Large intestine (tissue), 3 donors: ENCODE measurements at regions not wholly inside any gene's neighbourhood (a gene's known extent, or its start where the extent isn't known, plus 50 kb on each side); places are given as distances from the start of the nearest gene placed in this dataset.

Source experiments
- DNase-seq, 2 donors: peaks; one replicate each; pipeline versions ENCODE4 v3.0.0 to v3.0.0-alpha.2; 2013
- H3K27ac ChIP-seq: one replicate; pipeline ENCODE4 v1.5.1; 2013; ENCODE audit warnings: low read length
- H3K27me3 ChIP-seq: 2 replicates; pipeline ENCODE4 v1.6.1; 2013; ENCODE audit warnings: low read length; ENCODE audit not compliant: control insufficient read depth, insufficient read depth
- H3K36me3 ChIP-seq: 2 replicates; pipeline ENCODE4 v1.6.1; 2013; ENCODE audit warnings: low read length; ENCODE audit not compliant: control insufficient read depth, insufficient read depth
- H3K4me1 ChIP-seq: one replicate; pipeline ENCODE4 v1.6.1; 2013; ENCODE audit warnings: low read length; ENCODE audit not compliant: control insufficient read depth, insufficient read depth
- H3K4me3 ChIP-seq: one replicate; pipeline ENCODE4 v1.5.1; 2013; ENCODE audit warnings: low read length
- H3K9me3 ChIP-seq: one replicate; pipeline ENCODE4 v1.6.1; 2013; ENCODE audit warnings: mild to moderate bottlenecking, low read depth, low read length, moderate library complexity; ENCODE audit not compliant: control insufficient read depth
- WGBS: methylation state at CpG from one replicate; pipeline ENCODE4 v1.1.5; 2013; ENCODE audit warnings: low lambda C conversion rate; ENCODE audit not compliant: insufficient coverage; 5-methylcytosine and 5-hydroxymethylcytosine counted together

DNA sequence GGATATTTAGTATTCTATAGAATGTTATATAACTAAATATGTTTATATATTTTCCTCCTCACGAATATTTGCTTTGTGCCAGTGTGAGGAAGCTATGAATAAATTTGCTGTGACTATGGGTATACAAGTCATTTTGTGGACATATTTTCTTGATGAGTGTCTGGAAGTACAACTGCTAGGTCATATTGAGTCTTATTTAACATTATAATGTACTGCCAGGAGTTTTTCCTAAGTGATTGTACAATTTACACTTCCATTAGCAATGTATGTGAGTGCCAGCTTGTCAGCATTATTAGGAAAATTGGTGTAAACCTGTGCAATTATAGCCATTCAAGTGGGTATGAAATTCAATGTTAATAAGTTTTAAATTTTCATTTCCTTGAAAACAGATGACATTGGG, 1328.9 kb upstream of the TMEFF2 start:
- DNase-seq: no peak
- no peak overlapping the region for H3K27ac ChIP-seq
- no peaks in the 10 kb centered on the region for H3K36me3 ChIP-seq
- no peak overlapping the region for H3K4me3 ChIP-seq
- 83% methylated on average over 1 of the region's 1 CpG for WGBS
- H3K27me3 ChIP-seq: no peaks in the 10 kb centered on the region
- peaks cover 3% of the 10 kb centered on the region for H3K9me3 ChIP-seq
- H3K4me1 ChIP-seq: no peaks in the 10 kb centered on the region

DNA sequence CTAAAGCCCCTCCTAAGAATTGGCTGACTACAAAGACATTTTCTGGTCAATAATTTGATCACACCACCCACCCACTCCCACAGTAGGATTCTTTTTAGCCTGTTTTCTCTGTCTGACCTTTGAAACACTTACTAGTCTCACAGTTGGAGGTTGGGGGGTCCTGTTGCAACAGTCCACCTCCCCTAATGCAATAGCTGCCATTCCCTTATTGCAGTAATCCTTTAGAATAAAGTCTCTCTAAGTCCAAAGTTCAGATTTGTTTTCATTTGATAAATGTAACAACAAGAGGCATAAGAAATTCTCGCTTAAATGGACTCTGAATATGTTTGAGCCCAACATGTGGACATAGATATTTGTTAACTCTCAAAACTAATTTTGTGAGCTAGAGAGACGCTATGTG, 1326.8 kb upstream of the TMEFF2 start:
- Histone ChIP-seq H3K27me3 (no peaks in the 10 kb centered on the region), H3K36me3 (no peaks in the 10 kb centered on the region), H3K4me3 (no peak overlapping the region), H3K27ac (no peak overlapping the region), H3K9me3 (peaks cover 3% of the 10 kb centered on the region), H3K4me1 (no peaks in the 10 kb centered on the region)
- DNase-seq: peak in 1 of 2 donors; percentile 22
- WGBS: 100% methylated on average over 1 of the region's 2 CpGs

DNA sequence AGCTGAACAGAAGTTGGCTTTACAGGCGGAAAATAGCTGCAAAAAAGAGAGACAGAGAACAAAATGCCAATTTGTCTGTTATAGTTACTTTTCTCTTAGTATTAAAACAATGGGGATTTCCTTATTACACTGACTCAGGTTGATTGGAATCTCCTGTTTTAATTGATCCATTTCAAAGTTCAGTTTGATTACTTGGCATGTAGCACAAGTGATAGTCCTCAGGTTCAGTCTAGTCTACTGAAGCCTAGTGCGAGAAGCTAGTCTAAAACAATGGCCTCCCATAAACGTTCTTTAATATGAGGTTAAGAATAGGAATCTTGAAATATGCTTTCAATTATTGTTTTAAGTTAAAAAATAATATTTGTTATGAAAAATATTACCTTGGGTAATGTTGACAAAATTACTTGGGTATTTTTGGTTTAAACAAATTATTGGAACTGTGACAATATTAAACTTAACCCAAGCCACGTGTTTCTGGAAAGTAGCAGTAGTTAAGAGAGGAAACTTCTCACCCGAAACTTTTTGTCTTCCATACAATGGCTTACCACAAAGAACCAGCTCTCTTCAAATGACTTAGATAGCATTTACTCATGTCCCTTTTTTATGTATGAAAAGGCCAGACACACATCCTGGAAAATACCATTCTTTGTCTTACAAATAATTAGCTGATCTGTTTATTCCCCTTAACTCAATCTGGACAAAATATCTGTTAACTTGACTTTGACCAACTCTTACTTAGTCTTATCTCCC, 1326.2 kb upstream of the TMEFF2 start:
- DNase-seq: no peak
- no peaks in the 10 kb centered on the region for H3K36me3 ChIP-seq
- H3K4me1 ChIP-seq: no peaks in the 10 kb centered on the region
- no peak overlapping the region for H3K27ac ChIP-seq
- no peaks in the 10 kb centered on the region for H3K27me3 ChIP-seq
- H3K9me3 ChIP-seq: peaks cover 3% of the 10 kb centered on the region
- no peak overlapping the region for H3K4me3 ChIP-seq
- WGBS: 92% methylated on average over 4 of the region's 5 CpGs

DNA sequence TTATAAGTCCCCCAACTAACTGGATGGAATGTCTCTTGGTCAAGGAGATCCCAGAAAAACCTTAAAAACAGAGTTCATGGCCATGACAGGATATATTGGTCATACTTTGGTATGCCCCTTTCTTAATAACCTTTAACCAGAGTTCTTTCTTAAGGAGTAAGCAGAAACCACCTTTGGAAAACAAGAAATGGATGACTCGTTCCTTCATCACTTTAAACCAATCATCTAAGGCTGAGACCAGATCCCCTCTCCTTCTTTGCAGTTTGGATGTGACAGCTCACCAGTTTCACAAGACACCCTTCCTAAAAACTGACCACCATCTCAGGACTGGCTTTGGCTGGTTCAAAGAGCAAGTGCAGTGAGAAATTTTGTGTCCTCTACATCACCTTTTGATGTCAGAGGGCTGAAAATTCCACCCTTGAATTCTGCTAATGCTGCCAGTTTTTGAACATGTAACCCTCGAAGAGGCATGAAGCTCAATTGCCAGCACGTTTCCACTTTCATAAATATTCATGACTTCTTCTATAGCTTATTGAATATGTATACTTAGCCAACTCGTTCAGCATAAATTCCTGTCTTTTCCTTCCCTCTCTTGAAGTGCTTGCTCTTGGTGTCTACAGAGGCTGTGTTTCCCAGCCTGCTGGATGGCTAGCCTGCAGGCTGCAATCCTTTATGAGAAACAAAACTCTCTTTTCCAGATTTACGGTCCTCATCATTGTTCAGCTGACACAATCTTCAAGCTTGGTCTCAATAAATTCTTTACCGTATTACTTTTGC, 1323.5 kb upstream of the TMEFF2 start:
- Histone ChIP-seq H3K27ac (no peak overlapping the region), H3K4me1 (no peaks in the 10 kb centered on the region), H3K27me3 (no peaks in the 10 kb centered on the region), H3K9me3 (peaks cover 3% of the 10 kb centered on the region), H3K4me3 (no peak overlapping the region), H3K36me3 (no peaks in the 10 kb centered on the region)
- WGBS: 93% methylated on average over 4 of the region's 6 CpGs
- no peak for DNase-seq

DNA sequence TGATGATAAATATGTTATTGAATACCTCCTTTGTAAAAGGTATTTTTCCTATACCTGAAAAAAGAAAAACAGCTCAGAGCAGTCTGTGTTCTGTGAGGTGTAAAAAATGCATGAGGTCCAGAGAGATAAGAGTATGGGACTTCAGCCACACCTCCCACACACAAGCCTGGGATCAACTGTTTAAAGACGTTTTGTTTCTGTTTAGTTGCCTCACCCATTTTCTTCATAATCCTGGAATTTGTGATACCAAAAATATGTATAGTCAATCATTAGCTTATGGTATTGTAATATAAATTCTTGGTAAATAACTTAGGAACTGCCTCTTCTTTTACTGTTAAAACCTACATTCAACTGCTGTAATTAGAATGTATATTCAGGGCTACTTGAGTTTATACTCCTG, 1322.9 kb upstream of the TMEFF2 start:
- Histone ChIP-seq H3K9me3 (peaks cover 3% of the 10 kb centered on the region), H3K4me1 (no peaks in the 10 kb centered on the region), H3K4me3 (no peak overlapping the region), H3K27ac (no peak overlapping the region), H3K36me3 (no peaks in the 10 kb centered on the region), H3K27me3 (no peaks in the 10 kb centered on the region)
- WGBS: no CpG with 5 or more reads among the region's 1 CpG
- no peak for DNase-seq

DNA sequence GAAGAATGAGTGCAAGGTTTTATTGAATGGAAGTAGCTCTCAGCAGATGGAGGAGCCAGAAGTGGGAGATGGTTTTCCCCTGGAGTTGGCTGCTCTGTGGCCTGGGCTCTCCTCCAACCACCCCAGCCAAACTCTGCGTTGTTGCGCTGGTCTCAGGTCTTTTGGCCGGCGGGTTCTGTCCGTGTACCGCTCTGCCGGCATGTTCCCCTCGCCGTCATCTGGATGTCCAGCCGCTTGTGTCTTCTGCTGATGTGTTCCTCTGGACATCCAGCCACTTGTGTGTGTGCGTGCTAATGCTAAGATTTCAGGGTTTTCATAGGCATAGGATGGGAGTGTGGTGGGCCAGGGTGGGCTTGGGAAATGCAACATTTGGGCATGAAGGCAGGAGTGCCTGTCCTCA, 1311.3 kb upstream of the TMEFF2 start:
- no CpG with 5 or more reads among the region's 11 CpGs for WGBS
- no peak for DNase-seq
- H3K4me1 ChIP-seq: no peaks in the 10 kb centered on the region
- no peaks in the 10 kb centered on the region for H3K27me3 ChIP-seq
- H3K4me3 ChIP-seq: no peak overlapping the region
- H3K27ac ChIP-seq: no peak overlapping the region
- no peaks in the 10 kb centered on the region for H3K36me3 ChIP-seq
- peaks cover 3% of the 10 kb centered on the region for H3K9me3 ChIP-seq

DNA sequence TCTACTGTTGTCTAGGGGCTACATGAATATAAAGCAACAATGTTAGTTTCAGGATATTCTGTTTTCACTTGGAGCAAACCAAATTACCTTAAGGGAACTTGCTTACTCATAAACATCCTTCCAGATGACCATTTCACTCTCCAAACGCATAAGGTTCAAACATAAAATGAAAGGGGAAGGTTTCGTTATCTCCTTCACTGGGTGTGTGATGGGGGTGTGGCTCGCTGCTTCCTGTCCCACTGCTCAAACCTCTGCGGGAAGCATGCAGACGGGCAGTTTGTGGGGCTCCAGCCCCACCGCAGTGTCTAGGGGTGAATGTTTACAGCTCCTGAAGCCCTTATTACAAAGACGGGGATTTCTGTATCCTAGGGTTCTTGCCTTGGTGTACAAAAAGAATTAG, 1310.9 kb upstream of the TMEFF2 start:
- no peaks in the 10 kb centered on the region for H3K36me3 ChIP-seq
- no peak overlapping the region for H3K4me3 ChIP-seq
- DNase-seq: no peak
- H3K27ac ChIP-seq: no peak overlapping the region
- no CpG with 5 or more reads among the region's 7 CpGs for WGBS
- H3K4me1 ChIP-seq: no peaks in the 10 kb centered on the region
- peaks cover 3% of the 10 kb centered on the region for H3K9me3 ChIP-seq
- no peaks in the 10 kb centered on the region for H3K27me3 ChIP-seq

DNA sequence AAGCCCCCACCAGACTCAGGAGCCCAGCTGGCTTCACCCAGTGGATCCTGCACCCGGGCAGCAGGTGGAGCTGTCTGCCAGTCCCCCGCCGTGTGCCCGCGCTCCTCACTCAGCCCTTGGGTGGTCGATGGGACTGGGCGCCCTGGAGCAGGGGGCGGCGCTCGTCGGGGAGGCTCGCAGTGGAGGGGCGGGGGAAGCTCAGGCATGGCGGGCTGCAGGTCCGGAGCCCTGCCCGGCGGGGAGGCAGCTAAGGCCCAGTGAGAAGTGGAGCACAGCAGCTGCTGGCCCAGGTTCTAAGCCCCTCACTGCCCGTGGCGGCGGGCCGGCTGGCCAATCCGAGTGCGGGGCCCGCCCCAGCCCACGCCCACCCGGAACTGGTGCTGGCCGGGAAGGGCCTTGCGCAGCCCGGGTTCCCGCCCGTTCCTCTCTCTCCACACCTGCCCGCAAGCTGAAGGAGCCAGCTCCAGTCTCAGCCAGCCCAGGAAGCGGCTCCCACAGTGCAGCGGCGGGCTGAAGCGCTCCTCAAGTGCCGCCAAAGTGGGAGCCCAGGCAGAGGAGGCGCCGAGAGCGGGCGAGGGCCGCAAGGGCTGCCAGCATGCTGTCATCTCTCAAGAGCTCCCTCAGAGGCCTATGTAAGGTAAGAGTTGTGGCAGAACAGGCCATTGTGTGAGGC, 1307.8 kb upstream of the TMEFF2 start:
- no peaks in the 10 kb centered on the region for H3K36me3 ChIP-seq
- DNase-seq: no peak
- no CpG with 5 or more reads among the region's 42 CpGs for WGBS
- no peak overlapping the region for H3K27ac ChIP-seq
- no peak overlapping the region for H3K4me3 ChIP-seq
- no peaks in the 10 kb centered on the region for H3K4me1 ChIP-seq
- peaks cover 3% of the 10 kb centered on the region for H3K9me3 ChIP-seq
- no peaks in the 10 kb centered on the region for H3K27me3 ChIP-seq

DNA sequence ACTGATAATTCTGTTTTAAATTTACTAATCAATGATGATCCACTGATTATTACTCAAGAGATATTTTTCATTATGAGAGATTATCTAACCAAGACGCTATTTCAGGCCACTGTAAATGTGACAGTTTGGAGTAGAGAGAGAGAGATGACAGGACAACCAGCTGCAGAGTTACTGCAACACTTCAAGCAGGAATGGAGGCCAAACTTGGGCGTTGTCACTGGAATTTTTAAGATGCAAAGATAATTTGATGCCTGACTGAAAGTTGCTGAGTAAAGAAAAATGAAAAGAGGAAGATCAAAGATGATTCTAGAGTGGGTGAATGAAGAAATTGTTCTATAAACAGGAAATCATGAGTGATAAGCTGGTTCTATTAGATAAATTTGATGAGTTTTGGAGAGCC, 1302.1 kb upstream of the TMEFF2 start:
- Histone ChIP-seq H3K36me3 (no peaks in the 10 kb centered on the region), H3K4me1 (no peaks in the 10 kb centered on the region), H3K4me3 (no peak overlapping the region), H3K9me3 (no peaks in the 10 kb centered on the region), H3K27ac (no peak overlapping the region), H3K27me3 (no peaks in the 10 kb centered on the region)
- WGBS: 100% methylated on average over 1 of the region's 2 CpGs
- DNase-seq: no peak

DNA sequence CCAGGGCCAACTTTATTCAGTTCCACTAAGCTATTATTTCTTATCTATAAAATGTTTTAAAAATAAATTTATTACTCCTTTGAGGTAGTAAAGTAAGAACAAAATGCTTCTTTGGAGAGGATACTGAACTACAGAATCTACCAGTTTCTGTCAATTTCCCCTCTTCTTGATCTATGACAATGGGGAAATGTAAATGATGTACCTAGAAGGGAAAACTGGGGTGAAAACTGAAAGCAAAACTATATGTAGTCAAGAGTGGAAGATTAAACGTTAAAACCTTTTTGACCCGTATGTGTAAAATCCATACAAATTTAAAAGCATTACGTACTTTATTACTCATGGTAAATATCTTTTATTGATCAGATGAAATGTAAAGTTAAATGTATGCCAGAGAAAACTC, 1287.8 kb upstream of the TMEFF2 start:
- no peak overlapping the region for H3K4me3 ChIP-seq
- WGBS: 89% methylated on average over 2 of the region's 3 CpGs
- H3K4me1 ChIP-seq: no peaks in the 10 kb centered on the region
- H3K36me3 ChIP-seq: no peaks in the 10 kb centered on the region
- H3K9me3 ChIP-seq: no peaks in the 10 kb centered on the region
- no peak overlapping the region for H3K27ac ChIP-seq
- H3K27me3 ChIP-seq: no peaks in the 10 kb centered on the region
- peak in 1 of 2 donors; percentile 9 for DNase-seq
